GM18502 (cell line): ENCODE measurements at regions not wholly inside any gene's neighbourhood (a gene's known extent, or its start where the extent isn't known, plus 50 kb on each side); places are given as distances from the start of the nearest gene placed in this dataset.
"Not testable (repeated sequence)": the region's sequence is repeated elsewhere in the genome, so short reads cannot be mapped to it uniquely, and the experiment has no call there.

Source experiments
- ATAC-seq: cut with Tn5 transposase; IDR thresholded peaks from one replicate; pipeline ENCODE4 v1.9.1; 2021; ENCODE audit warnings: mild to moderate bottlenecking; ENCODE audit not compliant: unreplicated experiment, poor library complexity

- ATAC-seq = no peak
These were observed 340.1 kb downstream of the BCL11B start for GRCh38 chr14:98931911-98932310.

DNA sequence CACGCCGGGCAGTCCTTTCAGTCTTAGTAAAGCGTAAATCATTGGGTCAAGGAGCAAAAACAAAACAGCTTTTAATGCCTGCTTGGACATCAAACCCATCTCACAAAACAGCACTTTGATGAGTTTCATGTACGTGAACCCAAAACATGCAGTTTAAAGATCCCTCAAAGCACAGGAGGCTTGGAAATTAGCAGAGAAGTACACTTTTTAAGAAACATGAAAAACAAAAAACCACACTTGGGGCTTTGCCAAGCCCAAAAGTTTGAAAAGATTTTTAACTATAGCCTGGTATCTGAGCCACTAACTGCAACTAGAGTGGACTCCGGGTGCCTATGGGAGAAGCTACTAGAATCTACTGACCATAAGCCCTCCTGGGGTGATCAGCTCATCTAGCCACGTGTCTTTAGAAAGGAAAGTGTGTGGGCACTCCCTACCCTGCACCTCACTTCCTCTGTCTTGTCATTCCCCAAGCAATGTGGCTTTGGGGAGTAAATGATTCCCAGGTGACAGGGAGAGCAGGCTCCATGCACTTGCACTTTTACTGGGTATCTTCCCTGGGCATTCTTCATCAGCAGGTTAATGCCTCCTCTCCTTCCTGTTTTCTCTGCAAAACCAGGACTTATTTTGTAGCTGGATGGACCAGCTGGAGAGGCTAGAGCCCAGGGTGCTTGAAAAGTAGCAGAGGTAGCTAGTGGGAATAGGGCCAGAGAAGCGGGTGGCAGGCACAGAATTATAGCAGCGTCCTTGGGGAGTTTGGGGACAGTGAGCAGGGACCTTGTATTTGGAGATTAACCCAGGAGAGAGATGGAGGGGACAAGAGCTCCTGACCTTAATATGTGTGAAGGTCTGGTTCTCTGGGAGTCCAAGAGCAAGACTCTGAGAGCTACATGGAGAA lies 339.3 kb downstream of the BCL11B start:
- no peak for ATAC-seq

GRCh38 chr14:98934569-98934968 lies 337.4 kb downstream of the BCL11B start:
- not testable (repeated sequence) for ATAC-seq

- ATAC-seq = no peak
These were observed 336.1 kb downstream of the BCL11B start for GRCh38 chr14:98935921-98936320.

DNA sequence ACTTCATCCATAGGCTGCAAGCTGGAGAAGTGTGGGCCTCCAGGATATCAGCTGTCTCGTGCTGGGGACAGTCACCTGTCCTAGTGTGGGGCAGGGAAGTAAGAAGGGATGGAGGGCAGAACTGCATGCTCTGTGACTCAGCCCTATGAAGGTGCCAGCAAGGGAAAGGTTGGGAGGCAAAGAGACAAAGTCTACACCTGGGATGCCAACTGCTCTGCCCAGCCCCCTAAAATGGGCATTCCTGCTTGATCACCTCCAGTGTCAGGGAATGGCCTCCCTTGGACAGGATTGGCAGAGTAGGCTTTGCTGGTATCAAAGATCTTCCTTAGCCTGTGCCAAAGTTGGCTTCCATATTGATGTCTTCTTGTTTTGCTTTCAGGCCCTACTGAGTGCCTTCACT lies 335.0 kb downstream of the BCL11B start:
- no peak for ATAC-seq

GRCh38 chr14:98937712-98938505 lies 334.1 kb downstream of the BCL11B start:
- ATAC-seq = no peak

DNA sequence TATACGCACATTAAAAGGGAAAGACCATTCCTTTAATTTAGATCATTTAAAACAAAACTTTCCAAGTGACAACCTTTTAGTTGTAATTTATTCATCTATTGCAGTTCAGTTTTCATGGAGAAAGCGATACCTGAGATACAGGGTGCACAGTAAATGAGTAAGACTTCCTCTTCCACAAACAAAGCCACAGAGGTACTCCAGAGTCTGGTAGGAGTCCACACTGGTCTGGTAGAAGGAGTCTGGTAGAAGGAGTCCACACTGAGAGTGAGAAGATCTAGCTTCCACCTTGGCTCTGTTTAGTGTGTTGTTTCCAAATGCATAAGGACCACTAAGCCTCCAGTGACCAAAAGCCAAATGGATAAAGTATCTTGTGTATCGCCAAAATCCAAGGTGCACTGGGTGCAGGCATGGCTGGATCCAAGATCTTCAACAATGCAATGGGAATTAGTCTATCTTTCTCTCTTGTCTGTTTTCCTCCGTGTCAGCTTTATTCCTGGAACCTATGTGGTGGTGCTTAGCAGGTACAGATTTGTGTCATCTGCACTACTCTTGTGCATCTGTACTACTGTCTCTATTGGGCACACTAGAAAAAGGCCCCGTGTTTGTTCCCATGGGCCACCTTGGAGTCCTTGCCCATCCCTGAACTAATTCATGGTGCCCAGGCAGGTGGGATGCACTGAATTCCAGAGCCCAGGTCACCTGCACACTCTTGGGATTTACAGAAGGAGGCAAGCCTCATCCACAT lies 331.1 kb downstream of the BCL11B start:
- ATAC-seq = no peak

DNA sequence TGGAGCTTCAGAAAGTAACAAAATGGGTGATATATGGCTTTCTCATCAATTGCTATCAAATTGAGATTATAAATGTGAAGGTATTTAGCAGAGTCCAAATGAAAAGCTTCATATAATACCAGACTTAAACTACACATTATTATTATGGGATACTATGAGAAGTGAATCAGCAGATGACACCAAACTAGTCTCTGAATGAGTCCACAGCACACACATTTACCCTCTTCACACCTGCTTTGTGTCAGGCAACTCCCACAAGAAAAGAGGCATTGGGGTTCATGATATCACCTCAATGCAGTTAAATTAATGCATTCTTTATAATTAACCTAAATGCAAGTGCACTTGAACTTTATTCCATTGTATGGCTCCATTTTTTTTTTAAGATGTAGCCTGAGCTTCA lies 330.5 kb downstream of the BCL11B start:
- no peak for ATAC-seq

GRCh38 chr14:98943907-98944306 lies 328.1 kb downstream of the BCL11B start:
- ATAC-seq = no peak

GRCh38 chr14:98944989-98945388 lies 327.0 kb downstream of the BCL11B start:
- no peak for ATAC-seq

- no peak for ATAC-seq
These were observed 326.1 kb downstream of the BCL11B start for GRCh38 chr14:98945611-98946570.

DNA sequence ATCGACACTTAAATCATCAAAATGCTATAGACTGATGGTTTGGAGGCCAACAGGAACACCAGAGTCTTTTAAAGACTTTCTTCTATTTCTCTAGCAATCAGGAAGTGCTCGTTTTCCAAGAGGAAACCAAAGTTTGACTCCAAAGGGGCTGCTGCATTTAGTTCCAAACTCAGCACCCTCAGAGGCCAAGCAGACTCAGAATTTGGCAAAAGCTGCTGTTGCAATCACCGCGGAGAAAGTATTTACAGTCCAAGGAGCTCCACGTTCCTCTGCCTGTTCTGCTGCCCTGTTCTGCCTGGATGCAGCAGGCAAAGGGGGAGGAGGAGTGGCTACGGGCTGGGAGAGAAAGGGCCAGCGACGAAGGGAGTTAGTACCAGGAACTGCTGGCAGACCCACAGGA lies 325.1 kb downstream of the BCL11B start:
- no peak for ATAC-seq

GRCh38 chr14:98947911-98948595 lies 323.9 kb downstream of the BCL11B start:
- no peak for ATAC-seq

DNA sequence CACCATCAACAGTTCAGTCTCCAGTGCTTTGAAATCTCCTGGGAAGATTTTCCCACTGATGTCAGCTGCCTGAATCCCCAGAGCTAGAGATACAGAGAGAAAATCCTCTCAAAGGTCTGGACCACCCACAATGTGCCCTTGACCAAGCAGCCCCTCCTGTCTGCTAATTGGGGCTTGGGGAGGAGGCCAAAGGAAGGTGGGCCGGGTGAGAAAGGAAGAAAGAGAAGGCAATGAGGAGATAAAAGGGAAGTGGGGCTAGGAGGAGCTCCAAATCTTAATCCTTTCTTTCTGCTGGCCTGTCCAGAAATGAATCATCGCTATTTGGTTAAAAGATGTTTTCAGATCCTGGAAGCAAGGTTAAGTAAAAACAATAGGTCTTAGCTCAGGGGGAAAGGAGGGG lies 322.9 kb downstream of the BCL11B start:
- ATAC-seq = no peak

- ATAC-seq = no peak
These were observed 322.4 kb downstream of the BCL11B start for GRCh38 chr14:98949481-98950135.

DNA sequence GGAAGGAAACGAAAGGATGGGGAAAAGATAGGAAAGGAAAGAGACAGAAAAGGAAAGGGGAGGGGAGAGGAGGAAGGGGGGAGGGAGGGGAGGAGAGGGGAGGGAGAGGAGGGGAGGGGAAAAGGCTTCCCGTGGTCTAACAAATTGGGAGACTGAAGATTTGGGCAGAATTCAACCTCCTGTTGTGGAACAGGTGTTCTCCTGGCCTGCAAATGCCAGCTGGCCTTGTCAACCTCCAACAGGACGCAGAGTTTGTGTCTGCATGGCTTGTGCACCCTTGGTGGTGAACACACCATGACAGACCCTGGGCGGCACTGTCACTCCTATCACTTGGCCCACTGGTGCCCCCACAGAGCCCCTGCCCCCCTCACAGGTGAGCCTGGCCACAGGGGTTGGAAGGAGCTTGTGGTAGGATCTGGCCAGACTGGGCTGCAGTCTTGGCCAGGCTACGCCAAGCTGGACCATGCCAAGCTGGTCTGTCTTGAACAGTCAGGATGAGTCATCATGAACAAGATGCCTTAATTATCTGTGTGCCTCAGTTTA lies 321.6 kb downstream of the BCL11B start:
- no peak for ATAC-seq

DNA sequence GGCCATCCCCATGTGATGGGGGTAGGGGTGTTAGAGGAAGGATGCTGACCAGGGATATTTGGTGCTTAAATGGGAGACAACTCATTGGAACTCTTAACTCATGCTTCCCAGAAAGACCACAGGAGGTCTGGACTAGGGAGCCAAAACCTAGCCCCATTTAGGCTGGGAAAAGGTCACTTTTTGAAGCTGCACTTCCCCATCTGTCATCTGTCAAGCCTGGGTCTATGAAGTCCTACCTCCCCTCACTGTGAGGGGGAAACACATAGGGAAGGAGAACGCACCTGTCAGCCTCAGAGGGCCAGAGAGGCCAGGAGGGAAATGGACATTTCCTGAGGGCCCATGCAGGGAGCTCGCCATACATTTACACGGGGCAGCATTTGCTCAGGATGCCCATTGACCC lies 321.0 kb downstream of the BCL11B start:
- no peak for ATAC-seq

GRCh38 chr14:98951521-98952152 lies 320.4 kb downstream of the BCL11B start:
- ATAC-seq = no peak
